GM13976 (cell line): ENCODE measurements at regions not wholly inside any gene's neighbourhood (a gene's known extent, or its start where the extent isn't known, plus 50 kb on each side); places are given as distances from the start of the nearest gene placed in this dataset.
"Not testable (repeated sequence)": the region's sequence is repeated elsewhere in the genome, so short reads cannot be mapped to it uniquely, and the experiment has no call there.

Source experiments
- DNase-seq: peaks from one replicate; pipeline ENCODE4 v3.0.0; 2012; ENCODE audit warnings: low spot score
- CTCF ChIP-seq: IDR thresholded peaks from 2 replicates; pipeline ENCODE4 v1.5.1; 2012; ENCODE audit warnings: borderline replicate concordance, mild to moderate bottlenecking; ENCODE audit not compliant: insufficient read depth; ENCODE audit errors: extremely low read depth, missing control alignments, control extremely low read depth
- in situ Hi-C: fragments of 300-500 bp; cut with MboI; formaldehyde crosslinking; loops from one replicate; pipeline ENCODE4 v1.12.0; 2022; ENCODE audit warnings: low sequenced_read_pairs, mixed read lengths, inconsistent platforms; ENCODE audit not compliant: unreplicated experiment

GRCh38 chr11:16542353-16542752, 186.0 kb upstream of the SOX6 start:
- no peak for TF ChIP-seq CTCF
- DNase-seq: no peak
- in situ Hi-C loops: no loop called here

- in situ Hi-C loops: no loop called here
- DNase-seq: no peak
- TF ChIP-seq CTCF: no peak
Measured at GRCh38 chr11:16536513-16536912, 180.2 kb upstream of the SOX6 start.

- TF ChIP-seq CTCF: no peak
- no peak for DNase-seq
- in situ Hi-C loops: no loop called here
Measured at GRCh38 chr11:16528639-16529038, 172.3 kb upstream of the SOX6 start.

- no peak for DNase-seq
- no peak for TF ChIP-seq CTCF
- in situ Hi-C loops: no loop called here
Measured at GRCh38 chr11:16527525-16528246, 171.3 kb upstream of the SOX6 start.

GRCh38 chr11:16526947-16527346, 170.6 kb upstream of the SOX6 start:
- in situ Hi-C loops: no loop called here
- DNase-seq: no peak
- no peak for TF ChIP-seq CTCF

GRCh38 chr11:16520713-16521112, 164.4 kb upstream of the SOX6 start:
- in situ Hi-C loops, DNase-seq: not testable (repeated sequence)

- no peak for DNase-seq
- in situ Hi-C loops: no loop called here
- no peak for TF ChIP-seq CTCF
Measured at GRCh38 chr11:16512899-16513241, 156.5 kb upstream of the SOX6 start.
